Endothelial cell of umbilical vein (primary cell): ENCODE measurements at regions not wholly inside any gene's neighbourhood (a gene's known extent, or its start where the extent isn't known, plus 50 kb on each side); places are given as distances from the start of the nearest gene placed in this dataset.

Experiments
- BruUV-seq: library from RNA; stranded (reverse); fragments of 400-500 nt; replicated peaks from 2 replicates; lab custom pipeline; 2021; lab: Mats Ljungman, UMichigan
- CTCF ChIA-PET: fragments of 300-600, 350-600 bp; sonication (Branson Sonifier 250); formaldehyde crosslinking; loops from one replicate; lab custom pipeline; 2021; ENCODE audit warnings: antibody characterized with exemption, inconsistent platforms; lab: Charles Lee
- POLR2A ChIA-PET: fragments of 300-600, 350-600 bp; sonication (Branson Sonifier 250); formaldehyde crosslinking; loops from one replicate; lab custom pipeline; 2021; ENCODE audit warnings: antibody characterized with exemption, inconsistent platforms; lab: Charles Lee
- DNase-seq: peaks from one replicate; pipeline ENCODE4 v3.0.0-alpha.2; 2011; ENCODE audit warnings: low read depth, low spot score
- FAIRE-seq: peaks from 2 replicates; lab custom pipeline; 2011; peaks lifted over from hg19 to GRCh38; lab: Jason Lieb, UNC
- H2AFZ ChIP-seq: 2 replicates; pipeline ENCODE4 v1.6.0; 2012; ENCODE audit warnings: low read depth, low read length, control low read depth, inconsistent platforms
- H3K27ac ChIP-seq: 2 replicates; pipeline ENCODE4 v1.5.1; 2011; ENCODE audit warnings: low read depth, mild to moderate bottlenecking, control low read depth, low read length, moderate library complexity; ENCODE audit not compliant: insufficient read depth
- H3K27me3 ChIP-seq, 2 experiments: 2 replicates each; pipeline versions ENCODE4 v1.6.0 to v1.6.1; 2011; ENCODE audit warnings: low read length in 2 of 2, mixed read lengths in 1 of 2; ENCODE audit not compliant: control insufficient read depth in 2 of 2, insufficient read depth in 2 of 2
- H3K36me3 ChIP-seq, 2 experiments: 2 replicates in 1 of 2; 3 replicates in 1 of 2; pipeline ENCODE4 v1.5.1; 2011; ENCODE audit warnings: low read length in 2 of 2, mild to moderate bottlenecking in 1 of 2, moderate library complexity in 1 of 2; ENCODE audit not compliant: control insufficient read depth in 2 of 2, insufficient read depth in 2 of 2; ENCODE audit errors: extremely low read depth in 1 of 2
- H3K4me1 ChIP-seq: 3 replicates; pipeline ENCODE4 v1.5.1; 2011; ENCODE audit warnings: mild to moderate bottlenecking, low read length; ENCODE audit not compliant: control insufficient read depth, insufficient read depth; ENCODE audit errors: extremely low read depth
- H3K4me2 ChIP-seq: 2 replicates; pipeline ENCODE4 v1.6.1; 2011; ENCODE audit warnings: low read length, control low read depth, mixed read lengths; ENCODE audit not compliant: insufficient read depth
- H3K4me3 ChIP-seq, 3 experiments: fragments of 200-600 bp in 1 of 3; sonication (generic), shearing (Covaris generic) in 1 of 3; replicated peaks in 1 of 3; 2 replicates each; pipeline ENCODE4 v1.5.1; 2011 to 2016; ENCODE audit warnings: control low read depth in 3 of 3, low read length in 3 of 3, mild to moderate bottlenecking in 2 of 3, inconsistent platforms in 1 of 3, low read depth in 1 of 3, moderate library complexity in 1 of 3; ENCODE audit not compliant: insufficient read depth in 1 of 3
- H3K79me2 ChIP-seq: 2 replicates; pipeline ENCODE4 v1.6.0; 2012; ENCODE audit warnings: low read length, inconsistent platforms; ENCODE audit not compliant: control insufficient read depth, insufficient read depth
- H3K9ac ChIP-seq: replicated peaks from 2 replicates; pipeline ENCODE3; 2011; ENCODE audit warnings: low read length, control low read depth; ENCODE audit not compliant: insufficient read depth; ENCODE audit errors: extremely low read depth
- H3K9me1 ChIP-seq: replicated peaks from 3 replicates; pipeline ENCODE4 v1.6.0; 2011; ENCODE audit warnings: mild to moderate bottlenecking, low read length; ENCODE audit not compliant: control insufficient read depth, insufficient read depth; ENCODE audit errors: extremely low read depth
- H3K9me3 ChIP-seq: replicated peaks from 2 replicates; pipeline ENCODE4 v1.5.1; 2012; ENCODE audit warnings: low read length, inconsistent platforms; ENCODE audit not compliant: control insufficient read depth, insufficient read depth
- H4K20me1 ChIP-seq: replicated peaks from 2 replicates; pipeline ENCODE3; 2011; ENCODE audit warnings: mild to moderate bottlenecking, low read length; ENCODE audit not compliant: control insufficient read depth, insufficient read depth; ENCODE audit errors: extremely low read depth
- EZH2 ChIP-seq: IDR thresholded peaks from 2 replicates; pipeline ENCODE4 v1.6.1; 2012; ENCODE audit warnings: borderline replicate concordance, low read depth, mild to moderate bottlenecking, moderate library complexity, low read length, inconsistent platforms; ENCODE audit not compliant: severe bottlenecking
- FOS ChIP-seq: IDR thresholded peaks from 2 replicates; pipeline ENCODE4 v1.6.1; 2011; ENCODE audit warnings: mild to moderate bottlenecking, low read length, moderate library complexity, borderline replicate concordance; ENCODE audit not compliant: insufficient read depth
- GATA2 ChIP-seq: IDR thresholded peaks from 2 replicates; pipeline ENCODE4 v1.7.0; 2011; ENCODE audit warnings: low read depth, mild to moderate bottlenecking, moderate library complexity, mixed read lengths, low read length; ENCODE audit not compliant: insufficient read length, insufficient read depth
- JUN ChIP-seq: IDR thresholded peaks from 2 replicates; pipeline ENCODE4 v1.6.1; 2011; ENCODE audit warnings: borderline replicate concordance, low read depth; ENCODE audit not compliant: insufficient read length, insufficient read depth
- MAX ChIP-seq: IDR thresholded peaks from 2 replicates; pipeline ENCODE4 v1.6.1; 2011; ENCODE audit not compliant: insufficient read depth, insufficient read length
- MYC ChIP-seq: IDR thresholded peaks from one replicate; pipeline ENCODE4 v1.6.1; 2011; ENCODE audit warnings: mild to moderate bottlenecking, low read depth, low read length
- POLR2AphosphoS5 ChIP-seq: IDR thresholded peaks from 2 replicates; pipeline ENCODE4 v1.6.1; 2012; ENCODE audit warnings: low read depth, mild to moderate bottlenecking, control low read depth, low read length, moderate library complexity; ENCODE audit not compliant: insufficient read depth
- dilution Hi-C: fragments of 300-500 bp; cut with MboI; formaldehyde crosslinking; loops from one replicate; pipeline ENCODE4 v1.15.0; 2019; ENCODE audit warnings: low sequenced_read_pairs; ENCODE audit not compliant: extremely low pct_ligation_motif_present
- intact Hi-C: fragments of 100-400 bp; cut with micrococcal nuclease; formaldehyde crosslinking; loops from one replicate; pipeline ENCODE4 v1.10.0; 2022
- TF ChIP-seq, protein P1 (sequence below), 2 donors: IDR thresholded peaks; 1 replicate in 1 of 2; 2 replicates in 1 of 2; pipeline ENCODE4 v1.5.1; 2011; ENCODE audit warnings: low read length in 2 of 2, mild to moderate bottlenecking in 2 of 2, moderate library complexity in 2 of 2, control low read depth in 1 of 2, inconsistent platforms in 1 of 2, low read depth in 1 of 2; ENCODE audit not compliant: insufficient read depth in 1 of 2; ENCODE audit errors: extremely low read depth in 1 of 2

DNA sequence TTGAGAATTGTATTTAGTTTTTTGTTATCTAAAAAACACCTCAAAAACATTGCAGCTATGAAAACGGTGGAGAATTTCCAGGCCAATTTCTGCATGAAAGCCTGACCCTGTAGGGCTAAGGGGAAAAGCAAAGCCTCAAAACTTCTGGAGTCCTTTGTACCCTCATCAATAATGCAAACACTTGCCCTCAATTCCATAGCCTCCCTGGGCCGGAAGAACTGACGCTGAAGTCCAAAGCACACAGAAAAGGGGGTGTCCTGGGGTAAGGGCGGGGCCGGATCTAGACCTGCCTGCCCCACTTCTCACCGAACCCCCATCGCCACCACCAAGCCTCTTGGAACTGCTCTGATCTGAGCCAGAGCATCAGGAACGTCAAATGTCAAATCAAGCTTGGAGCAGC lies 173.9 kb upstream of the S100G start:
- Histone ChIP-seq H3K36me3 (no peaks in the 10 kb centered on the region), H3K9ac (no peak overlapping the region), H4K20me1 (no peaks in the 10 kb centered on the region), H3K27me3 (no peaks in the 10 kb centered on the region), H3K4me2 (no peak overlapping the region), H3K4me3 (no peak overlapping the region), H3K9me3 (no peaks in the 10 kb centered on the region), H2AFZ (no peak overlapping the region), H3K9me1 (no peaks in the 10 kb centered on the region), H3K27ac (no peak overlapping the region), H3K4me1 (no peaks in the 10 kb centered on the region), H3K79me2 (no peaks in the 10 kb centered on the region)
- FAIRE-seq (no peak), DNase-seq (no peak)
- TF ChIP-seq POLR2AphosphoS5 (no peak), MYC (no peak), JUN (no peak), EZH2 (no peak), MAX (no peak), GATA2 (no peak), FOS (no peak)
- TF ChIP-seq, protein P1, sequence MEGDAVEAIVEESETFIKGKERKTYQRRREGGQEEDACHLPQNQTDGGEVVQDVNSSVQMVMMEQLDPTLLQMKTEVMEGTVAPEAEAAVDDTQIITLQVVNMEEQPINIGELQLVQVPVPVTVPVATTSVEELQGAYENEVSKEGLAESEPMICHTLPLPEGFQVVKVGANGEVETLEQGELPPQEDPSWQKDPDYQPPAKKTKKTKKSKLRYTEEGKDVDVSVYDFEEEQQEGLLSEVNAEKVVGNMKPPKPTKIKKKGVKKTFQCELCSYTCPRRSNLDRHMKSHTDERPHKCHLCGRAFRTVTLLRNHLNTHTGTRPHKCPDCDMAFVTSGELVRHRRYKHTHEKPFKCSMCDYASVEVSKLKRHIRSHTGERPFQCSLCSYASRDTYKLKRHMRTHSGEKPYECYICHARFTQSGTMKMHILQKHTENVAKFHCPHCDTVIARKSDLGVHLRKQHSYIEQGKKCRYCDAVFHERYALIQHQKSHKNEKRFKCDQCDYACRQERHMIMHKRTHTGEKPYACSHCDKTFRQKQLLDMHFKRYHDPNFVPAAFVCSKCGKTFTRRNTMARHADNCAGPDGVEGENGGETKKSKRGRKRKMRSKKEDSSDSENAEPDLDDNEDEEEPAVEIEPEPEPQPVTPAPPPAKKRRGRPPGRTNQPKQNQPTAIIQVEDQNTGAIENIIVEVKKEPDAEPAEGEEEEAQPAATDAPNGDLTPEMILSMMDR (IDR thresholded peaks at IDR 0.05; ENCODE audit: extremely low read depth in 1 of 2, insufficient read depth in 1 of 2, low read depth in 1 of 2, low read length in 2 of 2): no peak
- dilution Hi-C loops: no loop called here
- BruUV-seq: no TSS peak
- intact Hi-C loops: no loop called here
- ChIA-PET POLR2A (no interaction called here), CTCF (no interaction called here)
